HG03432 (cell line): ENCODE measurements at regions not wholly inside any gene's neighbourhood (a gene's known extent, or its start where the extent isn't known, plus 50 kb on each side); places are given as distances from the start of the nearest gene placed in this dataset.
"Not testable (repeated sequence)": the region's sequence is repeated elsewhere in the genome, so short reads cannot be mapped to it uniquely, and the experiment has no call there.

Experiments used
- ATAC-seq: cut with Tn5 transposase; IDR thresholded peaks from one replicate; pipeline ENCODE4 v1.9.1; 2021; ENCODE audit warnings: mild to moderate bottlenecking, moderate library complexity; ENCODE audit not compliant: unreplicated experiment

DNA sequence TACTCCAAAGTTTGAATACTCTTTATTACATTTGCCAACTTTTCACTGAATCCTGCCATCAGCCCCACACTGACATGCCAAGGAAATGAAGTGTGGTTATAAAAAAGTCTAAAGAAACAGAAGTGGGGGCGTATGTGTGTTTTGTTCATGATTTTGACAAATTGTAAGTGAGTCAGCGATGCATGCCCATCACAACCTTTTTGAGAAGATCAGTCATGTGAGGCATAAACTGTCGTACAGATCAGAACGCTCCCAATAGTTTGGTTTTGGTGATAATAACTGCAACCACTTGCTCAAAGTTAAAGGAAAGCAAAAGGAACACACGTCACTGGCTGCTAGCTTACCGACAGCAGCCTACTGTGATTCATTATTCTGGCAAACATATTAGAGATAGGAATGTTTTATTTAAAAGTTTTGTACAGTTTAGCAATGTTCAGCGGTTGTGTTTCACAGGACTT is 95.6 kb downstream of the RGS2 start:
- ATAC-seq = peak; percentile 42

GRCh38 chr1:192905049-192905448 is 96.2 kb downstream of the RGS2 start:
- ATAC-seq = no peak

DNA sequence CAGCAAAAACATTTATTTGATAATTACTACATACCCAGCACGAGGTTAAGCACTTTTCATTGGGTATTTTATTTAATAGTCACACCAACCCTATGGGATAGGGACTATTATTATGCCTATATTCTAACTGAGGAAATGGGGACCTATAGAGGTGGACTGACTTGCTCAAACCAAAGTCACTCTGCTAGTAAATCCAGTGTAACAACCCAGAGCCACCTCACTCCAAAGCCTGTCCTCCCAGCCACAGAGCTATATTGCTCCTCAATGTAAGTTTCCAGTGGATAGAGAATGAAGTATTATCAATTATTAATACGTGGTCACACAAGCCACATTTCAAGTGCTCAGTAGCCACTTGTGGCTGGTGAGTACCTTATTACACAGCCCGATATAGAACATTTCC is 97.5 kb downstream of the RGS2 start:
- ATAC-seq = no peak

DNA sequence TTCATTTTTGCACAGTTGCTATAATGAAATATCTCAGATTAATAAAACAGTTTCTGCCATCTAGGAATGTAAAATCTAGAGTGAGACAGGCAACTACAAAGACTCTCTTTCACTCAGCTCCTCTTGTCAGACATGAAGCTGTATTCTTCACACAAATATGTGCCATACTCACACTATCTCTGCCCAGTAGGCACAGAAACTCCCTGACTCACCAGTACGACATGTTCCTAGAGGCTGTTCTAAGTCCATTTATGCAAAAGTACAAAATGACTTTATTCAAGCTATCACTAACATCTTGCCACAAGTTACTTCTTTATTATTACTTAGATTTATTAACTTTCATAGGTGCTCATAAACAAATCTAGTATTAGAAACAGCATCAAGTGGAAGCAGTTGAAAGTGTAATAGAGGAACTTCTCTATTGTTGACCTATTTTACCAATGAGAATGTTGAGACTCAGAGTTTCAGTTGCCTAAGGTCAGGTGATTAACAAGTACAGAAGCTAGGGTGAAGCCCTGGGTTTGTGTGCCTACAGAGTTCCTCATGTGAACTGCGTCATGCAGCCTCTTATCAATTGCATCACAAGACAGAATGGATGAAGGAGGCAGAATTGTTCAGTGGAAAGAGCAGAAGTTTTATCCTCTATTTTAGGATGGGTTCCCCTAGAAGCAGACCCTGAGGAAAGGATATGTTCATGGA is 98.9 kb downstream of the RGS2 start:
- ATAC-seq = peak; percentile 57

DNA sequence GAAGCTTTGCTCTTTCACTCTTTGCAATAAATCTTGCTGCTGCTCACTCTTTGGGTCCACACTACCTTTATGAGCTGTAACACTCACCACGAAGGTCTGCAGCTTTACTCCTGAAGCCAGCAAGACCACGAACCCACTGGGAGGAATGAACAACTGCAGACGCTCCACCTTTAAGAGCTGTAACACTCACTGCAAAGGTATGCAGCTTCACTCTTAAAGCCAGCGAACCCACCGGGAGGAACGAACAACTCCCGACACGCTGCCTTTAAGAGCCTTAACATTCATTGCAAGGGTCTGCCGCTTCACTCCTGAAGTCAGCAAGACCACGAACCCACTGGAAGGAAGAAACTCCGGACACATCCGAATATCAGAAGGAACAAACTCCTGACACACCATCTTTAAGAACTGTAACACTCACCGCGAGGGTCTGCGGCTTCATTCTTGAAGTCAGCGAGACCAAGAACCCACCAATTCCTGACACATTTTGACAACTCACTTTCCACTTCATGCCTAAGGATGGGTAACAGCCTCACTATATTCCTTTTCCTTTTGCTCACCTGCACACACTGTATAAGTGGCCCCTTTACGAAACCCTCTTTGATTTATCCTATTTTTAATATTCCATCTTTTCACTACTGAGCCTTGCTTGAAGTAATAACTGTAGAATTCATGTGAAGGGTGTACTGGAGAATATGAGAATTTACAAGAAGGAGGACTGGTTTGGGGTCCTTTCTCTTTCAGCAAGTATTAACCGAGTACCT is 103.2 kb downstream of the RGS2 start:
- not testable (repeated sequence) for ATAC-seq

- ATAC-seq = no peak
Measured at GRCh38 chr1:192913683-192914082, 104.8 kb downstream of the RGS2 start.

GRCh38 chr1:192914092-192914491 is 105.3 kb downstream of the RGS2 start:
- ATAC-seq = no peak

- no peak for ATAC-seq
Measured at GRCh38 chr1:192914696-192915095, 105.9 kb downstream of the RGS2 start.

- no peak for ATAC-seq
Measured at GRCh38 chr1:192916021-192916420, 107.2 kb downstream of the RGS2 start.

- no peak for ATAC-seq
Measured at GRCh38 chr1:192918259-192918658, 109.4 kb downstream of the RGS2 start.

- ATAC-seq = no peak
Measured at GRCh38 chr1:192920412-192920811, 111.6 kb downstream of the RGS2 start.

DNA sequence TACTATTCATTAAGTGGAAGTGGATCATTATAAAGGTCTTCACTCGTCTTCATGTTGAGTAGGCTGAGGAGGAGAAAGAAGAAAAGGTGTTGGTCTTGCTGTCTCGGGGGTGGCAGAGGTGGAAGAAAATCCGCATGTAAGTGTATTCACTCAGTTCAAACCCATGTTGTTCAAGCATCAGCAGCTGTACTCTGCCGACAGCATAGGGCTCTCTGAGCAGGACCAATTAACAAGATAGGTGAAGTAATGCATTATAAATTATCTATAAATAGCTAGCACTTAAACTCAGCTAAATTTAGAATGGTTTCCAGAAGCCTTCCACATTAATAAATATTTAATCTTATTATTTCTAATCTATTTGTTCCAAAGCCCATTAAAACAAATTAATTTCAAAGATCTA is 116.8 kb downstream of the RGS2 start:
- ATAC-seq = no peak

DNA sequence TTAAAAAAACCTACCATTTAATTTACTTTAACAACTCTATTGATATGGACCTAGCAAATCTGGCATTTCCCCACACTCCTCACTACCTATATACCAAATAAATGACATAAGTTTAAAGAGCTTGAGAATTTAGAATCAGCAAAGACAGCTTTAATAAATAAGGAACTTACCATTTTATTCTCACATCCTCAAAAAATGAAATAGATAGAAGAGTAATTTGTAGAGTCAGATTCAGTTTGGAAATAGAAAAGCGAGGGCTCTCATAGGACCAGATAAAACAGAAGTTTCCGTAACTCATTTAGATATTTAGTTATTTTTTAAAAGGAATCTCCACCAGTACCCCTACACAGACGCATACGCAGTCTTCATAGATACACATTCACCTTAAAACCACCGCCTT is 117.9 kb downstream of the RGS2 start:
- no peak for ATAC-seq

- no peak for ATAC-seq
Measured at GRCh38 chr1:192927496-192927895, 118.7 kb downstream of the RGS2 start.

DNA sequence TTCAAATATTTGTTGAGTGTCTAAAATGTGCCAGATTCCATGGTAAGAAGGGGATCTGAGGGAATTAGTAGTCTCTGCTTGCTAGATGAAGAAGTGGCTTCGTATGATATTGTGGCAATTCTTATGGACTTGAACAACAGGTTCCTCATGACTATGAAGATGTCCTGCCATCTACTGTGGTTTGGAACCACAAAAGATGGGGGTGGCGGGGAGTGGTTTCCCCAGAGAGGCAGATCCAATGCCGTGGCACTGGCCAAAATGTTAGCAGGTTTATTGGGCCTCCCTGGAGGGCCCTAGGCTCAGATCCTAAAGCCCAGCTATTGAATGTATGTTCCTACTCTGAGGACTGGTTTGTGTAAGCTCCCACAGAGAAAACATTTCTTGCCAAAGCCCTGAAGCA is 120.8 kb downstream of the RGS2 start:
- no peak for ATAC-seq

GRCh38 chr1:192933744-192934143 is 124.9 kb downstream of the RGS2 start:
- ATAC-seq = no peak

DNA sequence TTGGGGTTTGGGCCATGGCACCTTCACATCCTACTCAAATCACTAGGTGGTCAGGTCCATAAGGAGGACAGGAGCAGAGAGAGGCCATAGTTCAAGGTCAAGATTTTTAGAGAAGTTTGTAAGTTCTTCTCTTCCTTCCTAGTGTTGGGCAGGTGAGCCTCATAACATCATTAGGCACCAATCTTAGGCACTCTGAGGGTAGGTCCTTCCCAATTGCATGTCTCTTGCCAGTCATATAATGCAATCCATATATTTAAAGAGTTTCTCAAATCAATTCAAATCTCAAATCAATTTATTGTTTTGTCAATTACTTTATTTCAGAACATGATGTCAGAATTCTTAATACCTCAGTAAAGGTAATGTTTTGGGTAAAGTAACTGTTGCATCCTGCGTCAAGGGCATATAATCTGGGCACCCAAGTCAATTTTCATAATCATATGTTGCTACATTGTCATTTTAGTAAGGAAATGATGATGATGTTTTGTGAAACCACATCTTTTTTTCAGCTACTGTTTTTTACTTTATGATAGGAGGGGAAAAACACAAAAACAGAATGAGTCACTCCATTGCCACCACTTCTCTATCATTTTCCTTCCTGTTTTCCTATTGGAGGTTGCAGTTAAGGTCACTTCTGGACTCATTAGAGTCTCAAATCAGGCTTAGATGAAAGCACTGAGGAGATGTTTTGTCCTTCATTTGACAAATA is 122.7 kb downstream of the UCHL5 start:
- ATAC-seq = peak; percentile 67

DNA sequence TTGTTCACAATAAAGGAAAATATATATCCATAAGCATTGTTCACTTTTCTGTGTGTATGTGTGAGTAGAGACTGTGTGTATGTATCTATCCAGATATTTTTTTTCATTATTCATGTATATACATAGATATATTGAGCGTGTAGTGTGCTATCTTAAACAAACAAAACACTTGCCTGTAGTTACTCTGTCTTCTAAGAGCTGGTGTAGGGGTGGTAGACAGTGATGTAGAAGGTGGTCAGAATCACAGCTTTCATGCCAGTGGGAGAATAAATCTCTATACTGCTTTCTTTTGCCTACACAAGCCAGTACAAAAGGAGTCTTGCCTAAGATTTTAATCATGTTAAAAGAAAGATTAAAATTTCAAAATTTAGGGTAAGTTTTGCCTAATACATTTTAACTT is 122.0 kb downstream of the UCHL5 start:
- ATAC-seq = no peak

- ATAC-seq = no peak
Measured at GRCh38 chr1:192939440-192939839, 119.7 kb downstream of the UCHL5 start.

- no peak for ATAC-seq
Measured at GRCh38 chr1:192940658-192941057, 118.5 kb downstream of the UCHL5 start.

- ATAC-seq = peak; percentile 72
Measured at GRCh38 chr1:192941722-192942411, 117.3 kb downstream of the UCHL5 start.
